Coronary artery (tissue), 2 donors: ENCODE measurements at regions not wholly inside any gene's neighbourhood (a gene's known extent, or its start where the extent isn't known, plus 50 kb on each side); places are given as distances from the start of the nearest gene placed in this dataset.

Experiments used
- DNase-seq: peaks from one replicate; pipeline ENCODE4 v3.0.0-alpha.2; 2017; ENCODE audit warnings: low spot score
- H3K27ac ChIP-seq, 2 donors: fragments of 200-600 bp; sonication (generic); one replicate each; pipeline ENCODE4 v1.5.1; 2016 to 2019
- H3K4me3 ChIP-seq: fragments of 200-600 bp; sonication (generic); 2 replicates; pipeline ENCODE4 v1.5.1; 2016; ENCODE audit warnings: mild to moderate bottlenecking, moderate library complexity
- TF ChIP-seq, protein P1 (sequence below): fragments of 200-600 bp; sonication (generic); IDR thresholded peaks from one replicate; pipeline ENCODE4 v1.5.1; 2019; ENCODE audit warnings: antibody characterized with exemption

DNA sequence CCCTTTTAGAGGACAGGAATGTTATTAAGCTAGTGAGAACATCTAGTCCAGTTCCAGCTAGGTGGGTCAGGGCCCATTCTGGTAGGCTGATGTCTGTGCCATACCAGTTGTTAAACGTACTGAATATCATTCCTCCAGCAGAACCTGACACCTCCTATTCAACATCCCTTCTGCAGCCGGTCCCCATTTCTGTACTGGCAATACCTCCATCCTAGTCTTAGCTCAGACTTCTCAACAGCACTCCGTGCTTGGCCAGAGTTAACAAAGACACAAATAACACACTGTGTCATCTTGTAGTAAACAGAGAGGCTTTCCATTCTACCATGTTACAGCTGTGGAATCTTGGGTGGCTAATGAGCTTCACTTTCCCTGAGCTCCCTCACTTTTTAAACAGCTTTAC, 94.3 kb upstream of the PDE3A start:
- TF ChIP-seq, protein P1, sequence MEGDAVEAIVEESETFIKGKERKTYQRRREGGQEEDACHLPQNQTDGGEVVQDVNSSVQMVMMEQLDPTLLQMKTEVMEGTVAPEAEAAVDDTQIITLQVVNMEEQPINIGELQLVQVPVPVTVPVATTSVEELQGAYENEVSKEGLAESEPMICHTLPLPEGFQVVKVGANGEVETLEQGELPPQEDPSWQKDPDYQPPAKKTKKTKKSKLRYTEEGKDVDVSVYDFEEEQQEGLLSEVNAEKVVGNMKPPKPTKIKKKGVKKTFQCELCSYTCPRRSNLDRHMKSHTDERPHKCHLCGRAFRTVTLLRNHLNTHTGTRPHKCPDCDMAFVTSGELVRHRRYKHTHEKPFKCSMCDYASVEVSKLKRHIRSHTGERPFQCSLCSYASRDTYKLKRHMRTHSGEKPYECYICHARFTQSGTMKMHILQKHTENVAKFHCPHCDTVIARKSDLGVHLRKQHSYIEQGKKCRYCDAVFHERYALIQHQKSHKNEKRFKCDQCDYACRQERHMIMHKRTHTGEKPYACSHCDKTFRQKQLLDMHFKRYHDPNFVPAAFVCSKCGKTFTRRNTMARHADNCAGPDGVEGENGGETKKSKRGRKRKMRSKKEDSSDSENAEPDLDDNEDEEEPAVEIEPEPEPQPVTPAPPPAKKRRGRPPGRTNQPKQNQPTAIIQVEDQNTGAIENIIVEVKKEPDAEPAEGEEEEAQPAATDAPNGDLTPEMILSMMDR = no peak
- H3K4me3 ChIP-seq = no peak overlapping the region
- DNase-seq = no peak
- no peak overlapping the region for H3K27ac ChIP-seq

DNA sequence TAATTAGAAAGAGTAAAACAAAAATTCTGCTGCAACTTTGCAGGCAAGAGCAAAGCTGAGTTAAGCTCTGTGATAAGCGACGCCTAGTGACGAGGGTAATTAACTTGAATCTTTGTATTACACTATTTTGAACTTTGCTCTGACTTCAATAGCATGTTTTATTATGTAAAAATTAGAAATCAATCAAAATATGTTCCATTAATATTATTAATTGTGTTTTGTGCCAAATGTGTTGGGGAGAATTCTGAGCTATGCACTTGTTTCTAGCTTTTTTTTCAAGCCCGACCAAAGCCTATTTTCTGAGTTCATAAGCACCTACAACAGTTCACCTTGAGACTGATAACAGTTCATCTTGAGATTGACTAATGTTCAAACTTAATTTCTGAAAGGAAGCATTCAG, 90.1 kb upstream of the PDE3A start:
- TF ChIP-seq, protein P1 = no peak
- DNase-seq = no peak
- Histone ChIP-seq H3K27ac (no peak overlapping the region), H3K4me3 (no peak overlapping the region)

DNA sequence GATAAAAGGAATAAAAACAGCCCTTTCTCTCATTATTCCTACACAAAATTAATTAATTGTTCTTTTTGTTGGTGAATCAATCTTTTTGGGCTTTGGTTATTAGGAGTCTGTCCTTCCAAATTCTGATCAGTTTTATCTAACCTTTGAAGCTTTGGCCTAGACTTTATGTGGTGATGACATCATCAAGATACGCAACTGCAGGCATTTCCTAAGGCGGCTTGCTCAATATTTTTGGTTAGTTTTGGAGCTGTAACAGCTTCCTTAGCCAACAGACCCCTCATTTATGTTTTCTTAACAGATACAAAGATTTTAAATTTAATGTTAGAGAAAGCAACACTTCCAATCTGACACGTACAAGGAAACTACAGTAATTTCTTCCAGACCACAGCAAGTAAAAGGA, 87.8 kb upstream of the PDE3A start:
- TF ChIP-seq, protein P1 = no peak
- H3K27ac ChIP-seq = no peak overlapping the region
- no peak overlapping the region for H3K4me3 ChIP-seq
- DNase-seq = no peak

DNA sequence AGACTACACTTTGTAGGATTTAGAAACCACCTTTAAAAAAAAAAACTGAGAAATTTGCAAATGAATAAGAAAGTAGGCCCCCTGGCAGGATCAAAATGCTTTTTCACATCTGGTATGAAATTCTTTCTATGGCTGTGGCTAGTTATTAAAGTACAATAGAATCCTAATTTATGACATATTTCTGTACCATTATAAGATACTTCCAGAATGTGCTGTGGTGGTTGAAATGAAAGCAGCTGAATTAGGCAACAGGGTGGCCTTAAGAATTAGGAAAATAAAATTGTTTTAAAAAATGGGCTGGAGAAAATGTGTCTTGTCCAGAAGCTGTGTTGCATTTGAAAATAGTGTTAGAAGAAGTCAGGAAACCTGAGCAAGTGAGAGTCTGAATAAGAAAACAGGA, 85.9 kb upstream of the PDE3A start:
- no peak for DNase-seq
- no peak overlapping the region for H3K4me3 ChIP-seq
- TF ChIP-seq, protein P1 = no peak
- no peak overlapping the region for H3K27ac ChIP-seq

DNA sequence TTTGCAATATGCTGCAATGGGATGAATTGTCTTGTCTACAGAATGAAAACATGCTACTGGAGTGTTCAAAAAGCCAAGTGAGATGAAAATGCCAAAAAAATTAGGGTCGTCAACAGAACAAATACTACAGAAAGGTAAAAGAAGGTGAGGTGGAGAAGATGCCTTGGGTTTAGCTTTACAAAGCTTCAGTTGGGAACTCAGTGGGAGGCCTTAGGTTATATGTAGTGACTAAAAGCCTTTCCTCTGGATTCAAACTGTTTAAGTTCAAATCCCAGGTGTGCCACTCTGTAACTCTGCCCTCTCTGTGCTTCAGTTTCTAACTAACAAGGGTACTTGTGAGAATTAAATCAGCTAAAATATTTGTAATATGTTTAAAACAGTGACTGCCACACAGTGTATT, 84.9 kb upstream of the PDE3A start:
- DNase-seq = no peak
- no peak overlapping the region for H3K4me3 ChIP-seq
- no peak overlapping the region for H3K27ac ChIP-seq
- TF ChIP-seq, protein P1 = no peak

DNA sequence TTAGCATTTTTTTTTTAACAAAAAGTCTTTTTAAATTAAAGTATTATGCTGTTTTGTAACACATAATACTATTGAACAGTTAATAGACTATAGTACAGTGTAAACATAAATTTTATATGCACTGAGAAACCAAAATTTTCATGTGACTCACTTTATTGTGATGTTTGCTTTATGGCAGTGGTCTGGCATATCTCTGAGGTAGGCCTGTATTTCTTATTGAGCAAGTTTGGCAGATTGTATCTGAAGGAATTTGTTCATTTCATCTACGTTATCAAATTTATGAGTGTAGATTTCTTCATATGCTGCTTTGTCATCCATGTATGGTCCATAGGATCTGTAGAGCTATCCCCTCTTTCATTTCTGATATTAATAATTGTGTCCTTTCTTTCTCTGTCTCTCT, 78.8 kb upstream of the PDE3A start:
- DNase-seq = no peak
- no peak overlapping the region for H3K4me3 ChIP-seq

DNA sequence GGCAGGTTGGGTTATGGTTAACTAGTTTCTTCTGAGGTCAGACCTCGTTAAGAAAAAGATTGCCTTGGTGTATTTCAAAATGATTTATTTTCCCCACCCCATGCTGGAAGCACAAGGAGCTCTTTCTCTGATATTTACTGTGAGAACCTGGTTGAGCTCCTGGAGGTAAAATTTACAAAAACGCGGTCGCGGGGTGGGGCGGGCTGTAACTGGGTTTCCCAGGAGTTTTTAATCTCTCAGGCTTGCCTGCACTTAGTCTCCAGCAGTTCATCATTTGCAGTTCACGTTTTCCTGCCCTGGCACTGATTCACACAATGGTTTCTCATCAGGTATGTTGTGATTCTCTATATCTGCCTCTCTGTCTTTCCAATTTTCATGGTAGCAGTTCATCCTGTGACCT, 67.9 kb upstream of the PDE3A start:
- H3K4me3 ChIP-seq = no peak overlapping the region
- TF ChIP-seq, protein P1 = no peak
- DNase-seq = no peak
- H3K27ac ChIP-seq = no peak overlapping the region

More for the DNA sequence above, 78.8 kb upstream of the PDE3A start:
- no peak overlapping the region for H3K27ac ChIP-seq
- TF ChIP-seq, protein P1 = no peak
